ENCODE measurements at regions not wholly inside any gene's neighbourhood (a gene's known extent, or its start where the extent isn't known, plus 50 kb on each side); places are given as distances from the start of the nearest gene placed in this dataset.
A peak's percentile ranks its signal among the peaks of the same experiment; 100 is the strongest.
"Not testable (repeated sequence)": the region's sequence is repeated elsewhere in the genome, so short reads cannot be mapped to it uniquely, and the experiment has no call there.

DNA sequence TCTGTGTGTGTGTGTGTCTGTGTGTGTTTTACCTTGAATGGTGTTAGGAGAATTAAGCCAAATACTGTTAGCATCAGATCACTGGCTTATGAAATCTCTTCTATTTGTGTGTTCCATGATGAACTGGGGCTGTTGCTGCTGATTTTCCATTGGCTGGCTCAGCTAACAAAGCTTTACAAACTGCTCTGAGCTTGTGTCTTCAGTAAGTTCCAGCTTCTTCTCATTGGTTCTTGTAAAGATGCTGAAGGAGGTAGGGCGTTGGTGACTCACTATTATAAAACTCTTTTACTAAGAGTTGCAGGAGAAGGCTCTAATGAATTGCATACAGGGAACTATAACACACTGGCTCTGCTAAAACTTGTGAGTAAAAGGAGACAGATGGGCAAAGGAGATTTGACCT, 136.4 kb upstream of the PRKCQ start:
- DNase-seq, result no peak

DNA sequence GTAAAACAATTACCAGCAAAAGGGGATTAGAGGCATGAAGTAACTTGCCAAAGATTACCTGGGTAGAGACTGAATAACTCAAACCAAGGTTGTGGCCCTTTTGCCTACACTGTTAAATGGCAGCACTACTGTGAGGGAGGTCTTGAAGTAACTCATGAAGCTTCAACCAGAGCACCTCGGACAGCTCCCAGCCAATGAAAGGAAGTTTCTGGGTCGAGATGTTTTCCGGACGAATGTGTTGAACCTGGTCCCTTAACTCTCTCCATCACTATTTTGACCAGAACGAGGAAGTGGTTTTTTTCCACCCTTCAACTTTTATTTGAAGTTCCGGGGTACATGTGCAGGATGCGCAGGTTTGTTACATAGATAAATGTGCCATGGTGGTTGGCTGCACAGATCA, 133.6 kb upstream of the PRKCQ start:
- no peak for DNase-seq

DNA sequence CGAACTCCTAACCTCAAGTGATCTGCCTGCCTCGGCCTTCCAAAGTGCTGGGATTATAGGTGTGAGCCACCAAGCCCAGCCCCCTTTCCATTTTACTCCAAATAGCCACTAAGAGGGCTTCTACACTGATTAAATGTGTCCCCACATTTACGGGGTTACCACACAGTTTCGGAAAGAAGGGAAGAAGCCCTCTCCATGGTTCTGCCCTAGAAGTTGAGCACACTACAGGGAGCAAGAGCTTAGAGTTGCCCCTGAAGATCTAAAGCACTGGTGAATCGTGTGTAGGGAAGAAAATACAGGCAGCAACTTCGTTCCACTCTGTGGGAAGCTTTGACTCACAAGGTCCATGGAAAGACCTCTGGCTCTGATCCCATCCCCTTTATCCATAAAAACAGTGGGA, 133.0 kb upstream of the PRKCQ start:
- no peak for DNase-seq

DNA sequence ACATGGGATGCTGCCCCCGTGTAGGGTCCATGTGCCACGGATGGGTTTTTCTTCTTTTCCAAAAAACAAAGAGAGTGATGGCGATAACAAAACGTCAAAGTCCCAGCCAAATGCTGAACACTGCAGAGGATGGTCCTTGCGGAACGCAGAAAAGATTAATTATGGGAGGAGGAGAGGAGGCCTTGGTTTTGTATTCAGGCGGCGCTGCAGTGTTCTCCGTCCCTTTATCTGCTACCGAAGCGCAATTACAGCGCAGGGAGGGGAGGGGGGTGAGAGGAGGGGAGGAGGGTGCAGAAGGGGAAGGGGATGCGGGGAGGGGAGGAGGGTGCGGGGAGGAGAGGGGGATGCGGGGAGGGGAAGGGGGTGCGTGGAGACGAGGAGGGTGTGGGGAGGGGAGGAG, 131.8 kb upstream of the PRKCQ start:
- DNase-seq, result no peak

DNA sequence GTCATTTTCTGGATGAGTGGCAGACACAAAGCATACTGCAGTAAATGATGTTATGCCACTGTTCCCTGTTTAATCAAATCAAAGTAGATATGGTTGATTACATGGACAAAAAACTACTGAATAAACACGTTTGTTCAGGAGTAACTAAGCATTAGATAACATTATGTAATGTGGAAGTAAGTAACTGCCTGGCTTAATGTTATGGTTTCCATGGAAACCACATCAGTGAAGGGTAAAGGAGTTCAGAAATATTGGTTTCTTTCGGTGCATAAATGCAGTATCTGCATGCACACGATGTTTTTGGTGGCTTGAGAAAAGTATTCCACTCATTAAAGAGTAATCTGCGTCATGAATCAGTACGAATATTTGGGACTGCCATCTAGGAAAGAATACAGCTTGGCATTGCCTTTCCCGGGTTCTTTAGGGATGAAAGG, 131.3 kb upstream of the PRKCQ start:
- no peak for DNase-seq

DNA sequence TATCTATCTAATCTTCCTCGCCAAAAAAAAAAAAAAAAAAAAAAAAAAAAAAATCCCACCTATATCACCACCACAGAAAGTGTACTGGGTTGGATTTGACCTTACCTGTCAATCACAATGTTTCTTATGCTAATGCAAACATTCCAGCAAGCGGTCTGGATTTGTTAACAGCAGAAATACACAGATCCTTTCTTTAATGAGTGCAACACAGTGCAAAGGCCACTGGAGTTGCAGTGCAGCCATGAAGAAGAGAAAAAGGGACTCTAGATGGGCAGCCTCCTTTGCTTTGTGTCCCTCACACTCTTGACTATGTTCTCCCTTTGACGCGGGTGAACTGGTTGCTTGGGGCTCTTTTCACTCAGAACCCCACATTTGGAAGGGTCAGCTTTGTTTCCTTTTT, 127.3 kb upstream of the PRKCQ start:
- no peak for DNase-seq

DNA sequence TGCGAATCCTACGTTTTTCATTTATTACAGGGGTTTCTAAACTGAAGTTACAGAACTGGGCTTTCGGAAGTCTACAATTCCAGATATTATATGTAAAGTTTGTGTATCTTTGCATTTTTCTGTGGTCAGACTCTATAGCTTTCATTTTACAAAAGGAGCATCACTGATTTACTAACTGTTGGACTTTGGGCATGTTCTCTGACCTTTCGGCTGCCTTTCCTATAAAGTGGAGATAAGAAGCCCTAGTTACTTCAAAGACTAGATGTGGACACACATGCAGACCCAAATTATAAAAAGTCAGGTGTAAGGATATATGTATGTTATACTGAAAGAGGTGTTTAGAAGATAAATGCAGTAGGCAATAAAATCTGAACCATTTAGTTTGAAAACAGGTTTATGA, 126.6 kb upstream of the PRKCQ start:
- no peak for DNase-seq

DNA sequence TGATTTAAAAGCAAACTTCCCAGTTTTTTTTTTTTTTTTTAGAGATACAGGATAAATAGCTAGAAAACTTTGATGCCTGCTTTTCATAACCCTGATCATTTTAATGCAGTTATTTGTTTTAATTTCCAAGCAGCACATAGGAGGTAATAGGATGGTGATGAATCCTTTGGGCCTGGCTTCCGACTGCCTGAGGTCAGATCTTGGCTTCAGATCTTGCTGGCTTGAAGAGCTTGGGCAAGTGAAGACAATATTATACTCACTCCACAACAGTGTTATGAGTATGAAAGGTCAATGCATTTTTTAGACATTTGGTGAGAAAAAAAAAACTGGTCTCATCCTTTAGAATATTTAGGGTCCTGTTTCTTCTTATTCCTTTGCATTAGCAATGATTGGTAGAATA, 124.8 kb upstream of the PRKCQ start:
- no peak for DNase-seq

DNA sequence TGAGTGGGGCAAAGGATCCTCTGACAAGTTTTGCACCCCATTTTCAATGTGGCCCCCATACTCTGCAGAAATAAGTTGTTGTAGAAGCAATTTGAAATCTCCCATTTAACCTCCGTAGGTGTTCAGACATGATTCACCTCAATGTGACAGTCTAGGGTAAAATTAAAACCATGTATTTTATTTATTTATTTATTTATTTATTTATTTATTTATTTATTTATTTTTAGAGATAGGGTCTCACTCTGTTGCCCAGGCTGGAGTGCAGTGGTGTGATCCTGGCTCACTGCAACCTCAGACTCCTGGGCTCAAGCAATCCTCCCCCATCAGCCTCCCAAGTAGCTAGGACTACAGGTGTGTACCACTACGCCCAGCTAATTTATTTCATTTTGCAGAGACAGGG, 122.8 kb upstream of the PRKCQ start:
- not testable (repeated sequence) for DNase-seq

DNA sequence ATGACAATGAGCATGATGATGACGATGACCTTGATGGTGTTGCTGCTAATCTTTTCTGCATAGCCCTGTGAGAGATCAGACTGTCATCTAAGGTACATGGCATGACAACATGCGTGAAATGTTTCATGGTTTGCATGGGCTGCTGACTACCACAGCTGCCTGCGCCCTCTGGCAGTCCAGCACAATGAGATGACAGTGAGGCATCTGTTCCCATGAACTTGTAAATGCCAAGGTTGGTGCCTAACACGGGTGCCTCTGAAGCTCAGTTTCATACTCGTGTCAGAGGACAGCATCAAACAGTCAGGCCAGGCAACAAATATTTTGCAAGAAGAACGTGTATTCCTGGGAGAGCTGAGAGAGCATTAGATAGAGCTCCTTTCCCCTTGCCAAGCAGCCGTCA, 122.0 kb upstream of the PRKCQ start:
- no peak for DNase-seq

DNA sequence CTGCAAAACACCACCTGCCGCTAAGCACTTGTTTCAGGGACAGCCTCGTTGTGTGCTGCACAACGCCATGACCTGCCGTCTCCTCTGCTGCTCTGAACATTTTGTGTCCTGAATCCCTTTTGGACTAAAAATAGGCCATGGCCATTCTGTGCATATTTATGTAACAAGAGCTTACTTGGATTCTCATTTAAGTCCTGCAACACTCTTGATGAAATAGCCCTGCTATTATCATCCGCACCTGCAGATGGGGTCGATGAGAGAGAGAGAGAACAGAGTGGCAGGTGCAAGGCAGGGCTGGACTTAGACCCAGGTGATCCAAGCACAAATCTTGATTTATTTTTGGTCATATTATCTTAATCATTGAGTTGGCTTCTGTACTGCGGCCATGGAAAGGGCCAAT, 121.2 kb upstream of the PRKCQ start:
- DNase-seq, result no peak

DNA sequence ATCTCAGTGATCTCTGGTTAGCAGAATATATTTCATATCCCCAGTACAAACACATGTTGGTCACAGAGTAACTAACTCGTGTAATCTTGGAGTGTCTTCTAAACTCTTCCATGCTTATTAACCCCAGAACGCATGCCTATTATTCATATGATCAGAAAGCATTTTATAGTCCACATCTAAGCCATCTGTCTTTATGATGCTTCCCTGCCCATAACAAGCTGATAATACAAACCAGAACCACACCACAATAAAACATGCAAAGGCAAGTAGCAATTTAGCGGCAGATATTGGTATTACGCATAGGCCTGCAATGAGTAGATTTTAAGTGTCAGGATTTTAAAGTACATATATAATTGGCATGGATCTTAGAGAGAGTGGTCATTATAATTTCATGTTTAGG, 120.0 kb upstream of the PRKCQ start:
- DNase-seq, result no peak

DNA sequence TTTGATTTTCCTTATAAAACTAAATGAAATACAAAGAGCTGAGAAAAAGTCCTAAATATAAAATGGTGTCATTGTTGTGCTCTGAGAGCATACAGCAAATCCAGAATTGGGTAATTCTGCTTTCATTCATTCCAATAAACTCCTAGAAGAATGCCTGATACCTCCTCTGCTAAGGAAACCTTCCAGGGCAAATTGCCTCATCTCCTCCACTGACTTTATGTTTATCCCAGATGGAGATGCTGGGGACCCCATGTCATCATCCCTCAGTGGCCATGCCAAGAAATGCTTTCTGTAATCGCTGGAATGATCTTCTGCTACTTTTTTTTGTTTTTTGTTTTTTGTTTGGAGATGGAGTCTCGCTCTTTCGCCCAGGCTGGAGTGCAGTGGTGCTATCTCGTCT, 119.3 kb upstream of the PRKCQ start:
- no peak for DNase-seq

DNA sequence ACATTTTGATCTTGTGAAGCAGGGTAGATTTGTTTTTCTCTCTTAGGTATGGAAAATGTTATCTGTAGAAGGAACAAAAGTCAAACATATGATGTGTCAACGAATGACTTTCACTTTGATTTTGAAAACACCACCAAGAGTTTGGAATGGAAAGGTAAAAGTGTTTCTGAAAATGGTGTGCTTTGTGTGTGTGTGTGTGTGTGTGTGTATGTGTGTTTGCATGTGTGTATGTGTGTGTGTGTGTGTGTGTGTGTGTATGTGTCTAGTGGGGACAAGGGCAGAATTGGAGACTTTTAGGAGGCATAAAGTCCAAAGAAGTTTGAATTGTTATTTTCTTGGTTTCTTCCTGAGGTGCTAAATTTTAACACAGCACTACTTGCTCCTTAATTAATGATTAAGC, 115.4 kb upstream of the PRKCQ start:
- no peak for DNase-seq

DNA sequence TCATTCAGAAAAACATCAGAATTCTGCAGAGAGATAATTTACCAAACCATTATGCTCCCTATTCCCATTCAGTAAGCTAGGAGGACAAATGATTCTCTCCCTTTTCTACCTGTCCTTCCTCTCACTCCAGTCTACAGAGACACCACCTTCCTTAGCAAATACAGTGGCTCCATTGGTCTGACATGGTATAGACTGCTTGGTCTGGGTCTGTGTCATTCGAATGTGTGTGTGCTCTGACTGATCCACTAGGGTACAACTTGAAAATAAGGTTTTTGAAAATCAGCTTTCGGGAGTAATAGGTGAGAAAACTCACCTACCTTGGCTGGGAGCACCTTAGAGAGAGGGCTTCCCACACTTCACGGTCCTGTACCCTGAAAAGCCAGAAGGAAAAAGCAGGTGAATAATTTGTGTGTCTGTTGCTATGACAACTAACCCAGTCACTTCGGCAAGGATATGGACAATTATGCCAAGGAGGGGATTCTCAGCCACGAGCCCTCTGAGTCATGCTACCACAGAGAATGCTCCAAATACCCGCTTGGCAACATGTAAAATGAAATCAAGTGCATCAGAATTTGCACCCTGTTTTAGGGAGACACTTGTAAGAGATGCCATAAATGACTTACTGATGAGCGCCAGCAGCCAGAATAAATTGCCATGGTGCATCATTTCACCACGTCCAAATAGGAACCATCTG, 114.5 kb upstream of the PRKCQ start:
- DNase-seq, result no peak

DNA sequence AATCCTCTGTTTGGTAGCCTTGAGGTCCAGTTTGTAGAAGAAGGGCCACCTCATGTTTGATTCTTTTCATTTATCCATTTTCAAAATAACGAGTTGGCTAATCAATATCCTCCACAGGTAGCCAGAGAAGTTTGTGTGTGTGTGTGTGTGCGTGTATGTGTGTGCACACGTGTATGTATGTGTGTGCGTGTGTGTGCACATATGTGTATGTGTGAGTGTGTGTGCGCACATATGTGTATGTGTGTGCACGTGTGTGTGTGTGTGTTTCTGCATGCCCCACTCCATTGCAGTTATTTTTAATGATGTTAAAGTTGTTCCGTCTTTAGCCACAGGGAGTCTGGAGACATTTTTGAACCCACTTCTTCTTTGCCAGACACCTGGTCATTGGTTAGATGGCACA, 112.8 kb upstream of the PRKCQ start:
- DNase-seq, result no peak

DNA sequence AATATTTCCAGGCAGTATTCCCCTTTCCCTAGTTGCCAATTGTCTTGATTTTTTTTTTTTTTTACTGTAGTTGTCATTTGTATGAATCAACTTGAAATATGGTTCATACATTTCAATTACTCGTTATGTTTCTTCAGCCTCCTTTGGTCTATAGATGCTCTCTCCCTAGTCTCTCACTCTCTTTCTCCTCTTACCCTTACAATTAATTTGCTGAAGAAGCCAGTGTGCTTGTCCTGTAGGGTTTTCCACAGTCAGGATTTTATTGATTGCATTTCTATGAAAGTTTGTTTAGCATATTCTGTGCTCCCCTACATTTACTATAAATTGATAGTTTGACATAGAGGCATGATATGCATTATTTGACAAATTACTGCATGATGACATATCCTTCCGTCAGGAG, 112.0 kb upstream of the PRKCQ start:
- no peak for DNase-seq

DNA sequence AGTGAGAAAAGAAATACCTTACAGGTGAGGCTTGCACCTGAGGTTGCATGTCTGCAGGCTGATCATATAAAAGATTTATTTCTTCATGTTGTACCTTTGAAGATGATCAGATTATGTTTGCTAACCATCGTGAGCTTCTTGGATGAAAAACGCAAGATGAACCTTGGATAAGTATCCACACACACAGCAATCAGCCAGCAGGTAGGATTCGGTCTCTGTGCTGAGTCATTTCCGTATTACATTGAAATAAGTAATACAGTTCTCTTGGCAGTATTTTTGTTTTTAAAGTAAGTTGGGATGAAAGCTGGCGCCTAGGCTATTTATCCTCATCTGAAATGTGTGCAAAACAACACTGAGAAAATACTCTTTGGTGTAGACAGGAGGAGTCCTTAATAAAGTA, 109.0 kb upstream of the PRKCQ start:
- no peak for DNase-seq

DNA sequence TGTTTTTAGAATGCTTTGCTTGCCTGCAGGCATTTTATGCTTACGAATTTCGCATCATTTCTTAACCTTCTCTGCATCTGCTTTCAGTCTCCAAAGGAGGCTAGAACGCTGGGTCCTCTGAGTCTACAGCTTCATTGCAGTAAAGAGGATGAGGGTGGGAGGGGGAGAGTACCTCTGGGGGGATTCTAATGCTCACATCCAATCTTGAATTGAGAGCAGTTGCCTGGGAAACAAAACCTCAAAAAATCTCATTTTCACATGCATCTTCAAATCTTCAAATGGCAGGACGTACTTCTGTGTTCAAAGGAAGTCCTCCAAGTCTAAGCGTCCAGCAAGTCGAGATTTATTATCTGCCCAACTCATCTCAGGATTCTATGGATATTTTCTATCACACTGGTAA, 100.7 kb upstream of the PRKCQ start:
- no peak for DNase-seq

DNA sequence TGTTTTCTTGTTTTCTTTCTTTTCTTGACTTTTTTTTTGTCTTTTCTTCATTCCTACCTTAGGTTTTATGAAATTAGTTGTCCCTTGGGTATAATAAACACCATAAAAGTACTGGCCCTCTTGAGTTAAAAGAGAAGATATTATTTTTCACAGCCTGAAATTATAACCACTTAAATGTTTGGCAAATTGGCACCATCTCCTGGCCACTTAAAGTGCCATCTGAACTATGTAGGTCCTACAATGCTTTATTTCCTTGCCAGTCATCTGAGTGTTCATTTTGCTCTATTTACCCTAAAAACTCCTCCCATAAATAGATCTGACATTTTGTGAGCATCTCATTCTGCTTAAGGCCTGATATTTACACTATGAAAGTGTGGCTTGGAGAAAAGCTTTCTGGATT, 98.9 kb upstream of the PRKCQ start:
- DNase-seq, result no peak

DNA sequence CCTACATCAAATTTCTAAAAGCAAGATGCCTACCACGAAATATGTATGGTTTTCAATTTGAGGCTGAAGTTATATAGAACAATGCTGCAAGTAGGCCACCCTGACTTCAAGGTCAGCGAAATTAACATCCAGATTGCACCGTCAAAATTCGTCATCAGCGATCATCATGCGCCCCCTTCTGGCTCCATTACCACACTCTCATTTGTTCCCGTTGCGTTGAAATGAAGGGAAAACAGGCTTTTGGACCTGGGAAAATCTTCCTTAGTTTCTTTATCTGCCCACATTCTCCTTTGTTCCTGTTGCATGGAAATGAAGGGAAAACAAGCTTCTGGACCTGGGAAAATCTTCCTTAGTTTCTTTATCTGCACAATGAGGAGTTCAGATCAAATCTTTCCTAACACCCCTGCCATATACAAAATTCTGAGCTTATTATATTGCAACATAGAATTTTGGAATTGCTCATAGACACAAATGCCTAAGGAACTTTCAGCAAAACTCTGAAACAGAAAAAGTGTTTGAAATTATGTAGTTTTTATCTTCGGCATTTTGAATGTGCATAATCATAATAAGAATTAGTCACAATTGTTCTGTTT, 98.2 kb upstream of the PRKCQ start:
- peak; percentile 81 for DNase-seq

DNA sequence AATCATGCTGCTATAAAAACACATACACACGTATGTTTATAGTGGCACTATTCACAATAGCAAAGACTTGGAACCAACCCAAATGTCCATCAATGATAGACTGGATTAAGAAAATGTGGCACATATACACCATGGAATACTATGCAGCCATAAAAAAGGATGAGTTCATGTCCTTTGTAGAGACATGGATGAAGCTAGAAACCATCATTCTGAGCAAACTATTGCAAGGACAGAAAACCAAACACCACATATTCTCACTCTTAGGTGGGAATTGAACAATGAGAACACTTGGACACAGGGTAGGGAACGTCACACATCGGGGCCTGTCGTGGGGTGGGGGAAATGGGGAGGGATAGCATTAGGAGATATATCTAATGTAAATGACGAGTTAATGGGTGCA, 97.1 kb upstream of the PRKCQ start:
- not testable (repeated sequence) for DNase-seq

DNA sequence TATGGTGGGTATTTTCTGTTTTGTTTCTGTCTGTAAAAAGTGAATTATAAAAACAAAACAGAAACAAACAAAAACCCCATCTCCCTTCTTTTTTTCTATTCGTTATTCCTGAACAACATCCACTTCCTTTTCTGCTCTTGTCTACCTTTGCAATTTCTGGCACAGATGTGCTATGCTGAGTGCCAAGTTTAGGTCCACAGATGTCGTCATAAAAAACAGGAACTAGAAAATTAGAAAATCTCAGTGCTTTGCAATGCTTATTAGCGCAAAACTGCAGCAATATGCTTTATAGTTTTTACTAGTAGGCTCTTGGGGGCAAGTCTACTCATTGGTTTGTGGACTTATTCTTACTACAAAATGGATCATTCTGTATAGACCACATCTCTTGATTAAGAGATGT, 94.2 kb upstream of the PRKCQ start:
- no peak for DNase-seq

DNA sequence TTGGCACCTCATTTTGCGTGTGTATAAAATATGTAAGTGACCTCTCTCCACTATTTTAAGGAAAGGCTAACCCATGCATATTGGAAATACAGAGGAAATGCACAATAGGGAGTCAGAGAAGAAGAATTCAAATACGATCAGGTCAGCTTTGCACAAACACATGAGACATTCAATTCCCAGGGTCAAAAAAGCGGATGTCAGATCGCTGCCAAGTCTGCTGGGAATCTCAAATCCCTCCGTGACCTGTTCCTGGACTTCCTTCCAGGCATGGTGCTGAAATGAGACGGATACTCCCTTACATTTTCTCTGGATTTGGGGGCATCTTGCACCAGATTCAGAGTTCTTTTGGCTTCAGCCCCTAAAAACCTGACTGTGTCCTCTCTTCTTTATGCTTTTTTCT, 91.9 kb upstream of the PRKCQ start:
- DNase-seq, result no peak

DNA sequence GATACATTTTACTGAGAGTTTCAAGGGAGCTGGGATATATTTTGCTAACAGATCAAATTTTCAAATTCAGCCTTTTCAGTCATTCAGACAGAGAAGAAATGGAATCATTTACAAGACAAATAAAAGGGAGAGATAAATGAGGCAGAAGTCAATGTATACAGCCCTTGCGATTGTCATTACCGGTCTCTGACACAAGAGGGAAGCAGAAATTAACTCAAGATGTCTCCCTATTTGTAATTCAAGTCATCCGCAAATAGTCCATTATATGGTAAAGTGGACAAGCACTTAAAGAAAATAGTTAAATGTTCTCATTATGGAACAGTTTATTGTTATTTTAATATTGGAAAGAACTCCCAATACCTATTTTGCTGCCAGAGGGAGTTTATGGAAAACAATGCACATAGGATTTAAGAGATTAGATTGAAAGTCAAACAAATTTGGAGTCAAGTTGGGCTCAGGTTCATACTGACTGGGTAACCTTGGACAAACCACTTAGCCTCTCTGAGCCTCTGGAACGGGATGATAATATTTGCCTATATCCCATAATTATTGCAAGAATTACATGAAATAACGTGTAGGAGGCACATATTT, 89.3 kb upstream of the PRKCQ start:
- no peak for DNase-seq
